Right atrium auricular region (tissue), 2 donors: ENCODE measurements at regions not wholly inside any gene's neighbourhood (a gene's known extent, or its start where the extent isn't known, plus 50 kb on each side); places are given as distances from the start of the nearest gene placed in this dataset.

Experiments
- DNase-seq: peaks from one replicate; pipeline ENCODE4 v3.0.0-alpha.2; 2019; ENCODE audit warnings: low spot score
- H3K27ac ChIP-seq, 2 donors: fragments of 200-600 bp; sonication (generic); 1 replicate in 1 of 2; 2 replicates in 1 of 2; pipeline ENCODE4 v1.5.1; 2016 to 2019
- H3K27me3 ChIP-seq, 2 donors: fragments of 200-600 bp; sonication (generic); one replicate each; pipeline versions ENCODE4 v1.5.1 to v1.6.0; 2017 to 2019
- H3K36me3 ChIP-seq: fragments of 200-600 bp; sonication (generic); one replicate; pipeline ENCODE4 v1.5.1; 2016
- H3K4me1 ChIP-seq, 2 donors: fragments of 200-600 bp; sonication (generic); one replicate each; pipeline versions ENCODE4 v1.5.1 to v1.6.0; 2017 to 2019
- H3K4me3 ChIP-seq, 2 donors: fragments of 200-600 bp; sonication (generic); 1 replicate in 1 of 2; 2 replicates in 1 of 2; pipeline ENCODE4 v1.5.1; 2017 to 2019; ENCODE audit warnings: mild to moderate bottlenecking in 1 of 2, moderate library complexity in 1 of 2
- H3K9me3 ChIP-seq, 2 donors: fragments of 200-600 bp; sonication (generic); one replicate each; pipeline ENCODE4 v1.5.1; 2019
- CTCF ChIP-seq, 2 donors: fragments of 200-600 bp; sonication (generic); IDR thresholded peaks; one replicate each; pipeline ENCODE4 v1.5.1; 2019; ENCODE audit warnings: antibody characterized with exemption in 2 of 2

- Histone ChIP-seq H3K27ac (no peak overlapping the region), H3K9me3 (no peaks in the 10 kb centered on the region), H3K36me3 (no peaks in the 10 kb centered on the region), H3K4me3 (no peak overlapping the region), H3K4me1 (no peaks in the 10 kb centered on the region), H3K27me3 (no peaks in the 10 kb centered on the region)
- TF ChIP-seq CTCF (IDR thresholded peaks at IDR 0.05) = no peak
- DNase-seq = no peak
These were observed 94.9 kb downstream of the DTWD1 start for GRCh38 chr15:49715701-49716100.

DNA sequence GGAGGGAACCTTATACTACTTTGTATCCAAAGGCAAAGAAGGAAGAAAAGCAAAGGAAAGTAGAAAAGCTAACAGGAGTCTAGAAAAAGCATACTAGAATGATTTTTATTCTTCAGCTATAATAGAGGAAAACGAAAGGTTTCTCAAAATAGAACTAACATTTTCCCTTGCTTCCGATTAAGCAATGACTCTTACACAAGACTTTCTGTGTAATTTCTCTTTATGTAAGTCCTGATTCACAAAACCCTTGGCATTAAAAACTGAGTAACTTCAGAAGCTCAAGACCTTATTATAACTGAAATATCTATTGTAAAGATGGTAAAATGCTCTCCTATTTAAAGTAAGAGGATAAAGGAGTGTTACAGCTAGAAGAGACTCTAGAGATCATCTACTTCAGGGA lies 97.4 kb downstream of the DTWD1 start:
- no peak for TF ChIP-seq CTCF (IDR thresholded peaks at IDR 0.05)
- Histone ChIP-seq H3K27me3 (no peaks in the 10 kb centered on the region), H3K9me3 (no peaks in the 10 kb centered on the region), H3K36me3 (no peaks in the 10 kb centered on the region), H3K4me1 (no peaks in the 10 kb centered on the region), H3K4me3 (no peak overlapping the region), H3K27ac (peak overlapping the region in 1 of 2 donors; percentile 79)
- no peak for DNase-seq

DNA sequence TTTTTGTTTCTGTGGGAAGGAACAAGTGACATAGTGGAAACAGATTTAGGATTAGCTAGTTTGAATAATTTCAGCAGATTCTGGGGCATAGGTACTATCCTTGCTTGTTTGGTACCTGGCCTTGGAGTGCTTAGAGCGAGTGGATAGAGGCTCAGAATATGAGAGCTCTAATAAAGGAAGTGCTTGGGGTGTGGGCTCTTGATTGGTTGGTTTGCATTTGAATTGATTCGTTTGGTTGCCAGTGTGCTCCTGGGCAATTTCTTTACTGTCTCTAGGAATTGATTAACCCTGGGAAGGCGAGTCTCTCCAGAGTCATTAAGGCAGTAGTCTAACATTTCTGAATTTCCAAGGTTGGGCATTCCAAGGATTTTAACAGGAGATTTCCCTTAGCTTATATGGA lies 98.0 kb downstream of the DTWD1 start:
- Histone ChIP-seq H3K9me3 (no peaks in the 10 kb centered on the region), H3K27ac (peak overlapping the region in 1 of 2 donors; percentile 79), H3K27me3 (no peaks in the 10 kb centered on the region), H3K4me1 (no peaks in the 10 kb centered on the region), H3K36me3 (no peaks in the 10 kb centered on the region), H3K4me3 (no peak overlapping the region)
- TF ChIP-seq CTCF (IDR thresholded peaks at IDR 0.05) = no peak
- no peak for DNase-seq

DNA sequence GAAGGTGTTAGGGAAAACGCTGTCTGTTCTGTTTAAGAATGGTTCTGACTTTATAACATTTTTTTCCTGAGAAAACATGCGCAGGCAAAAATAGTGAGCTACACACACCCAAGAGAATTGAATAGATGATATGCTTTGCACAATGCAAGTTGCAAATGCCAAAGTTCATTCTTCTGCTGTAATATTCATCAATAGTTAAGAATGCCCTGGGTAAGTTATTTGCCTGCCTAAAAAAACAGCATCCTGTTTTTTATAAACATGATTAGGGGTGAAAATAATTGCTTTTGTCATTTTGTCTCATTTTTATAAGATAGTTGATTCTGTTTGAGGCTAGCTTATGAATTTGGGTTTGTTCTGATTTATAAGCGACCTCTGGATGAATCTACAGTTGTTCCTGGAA lies 99.4 kb downstream of the DTWD1 start:
- H3K4me1 ChIP-seq = no peaks in the 10 kb centered on the region
- no peaks in the 10 kb centered on the region for H3K27me3 ChIP-seq
- H3K36me3 ChIP-seq = no peaks in the 10 kb centered on the region
- peak overlapping the region in 1 of 2 donors; percentile 79 for H3K27ac ChIP-seq
- H3K9me3 ChIP-seq = no peaks in the 10 kb centered on the region
- H3K4me3 ChIP-seq = no peak overlapping the region
- TF ChIP-seq CTCF (IDR thresholded peaks at IDR 0.05) = no peak
- DNase-seq = no peak

- no peaks in the 10 kb centered on the region for H3K4me1 ChIP-seq
- no peak overlapping the region for H3K27ac ChIP-seq
- peaks cover 0 to 3% of the 10 kb centered on the region in 2 donors for H3K9me3 ChIP-seq
- no peaks in the 10 kb centered on the region for H3K36me3 ChIP-seq
- H3K4me3 ChIP-seq = no peak overlapping the region
- DNase-seq = no peak
- no peak for TF ChIP-seq CTCF (IDR thresholded peaks at IDR 0.05)
- no peaks in the 10 kb centered on the region for H3K27me3 ChIP-seq
These were observed 100.2 kb downstream of the DTWD1 start for GRCh38 chr15:49721091-49721490.

- Histone ChIP-seq H3K4me1 (no peaks in the 10 kb centered on the region), H3K4me3 (no peak overlapping the region), H3K27ac (no peak overlapping the region), H3K27me3 (no peaks in the 10 kb centered on the region), H3K36me3 (no peaks in the 10 kb centered on the region), H3K9me3 (peaks cover 0 to 8% of the 10 kb centered on the region in 2 donors)
- DNase-seq = no peak
- TF ChIP-seq CTCF (IDR thresholded peaks at IDR 0.05) = no peak
These were observed 100.8 kb downstream of the DTWD1 start for GRCh38 chr15:49721621-49722020.
